ENCODE measurements at regions not wholly inside any gene's neighbourhood (a gene's known extent, or its start where the extent isn't known, plus 50 kb on each side); places are given as distances from the start of the nearest gene placed in this dataset.
A peak's percentile ranks its signal among the peaks of the same experiment; 100 is the strongest.

GRCh38 chr14:42319996-42320395 is 713.3 kb downstream of the LRFN5 start:
- H3K9me3 Mint-ChIP-seq: no peaks in the 10 kb centered on the region
- ChIA-PET CTCF (no interaction called here), POLR2A (no interaction called here)
- no peaks in the 10 kb centered on the region for H3K36me3 Mint-ChIP-seq (ENCODE audit: low read depth)
- H3K27me3 Mint-ChIP-seq: no peaks in the 10 kb centered on the region
- ATAC-seq (ENCODE audit: low read depth) (no peak), DNase-seq (no peak)
- H3K4me1 Mint-ChIP-seq: peaks cover 22% of the 10 kb centered on the region
- H3K4me3 Mint-ChIP-seq: no peak overlapping the region
- no peak overlapping the region for H3K27ac Mint-ChIP-seq
- TF ChIP-seq, protein P1, sequence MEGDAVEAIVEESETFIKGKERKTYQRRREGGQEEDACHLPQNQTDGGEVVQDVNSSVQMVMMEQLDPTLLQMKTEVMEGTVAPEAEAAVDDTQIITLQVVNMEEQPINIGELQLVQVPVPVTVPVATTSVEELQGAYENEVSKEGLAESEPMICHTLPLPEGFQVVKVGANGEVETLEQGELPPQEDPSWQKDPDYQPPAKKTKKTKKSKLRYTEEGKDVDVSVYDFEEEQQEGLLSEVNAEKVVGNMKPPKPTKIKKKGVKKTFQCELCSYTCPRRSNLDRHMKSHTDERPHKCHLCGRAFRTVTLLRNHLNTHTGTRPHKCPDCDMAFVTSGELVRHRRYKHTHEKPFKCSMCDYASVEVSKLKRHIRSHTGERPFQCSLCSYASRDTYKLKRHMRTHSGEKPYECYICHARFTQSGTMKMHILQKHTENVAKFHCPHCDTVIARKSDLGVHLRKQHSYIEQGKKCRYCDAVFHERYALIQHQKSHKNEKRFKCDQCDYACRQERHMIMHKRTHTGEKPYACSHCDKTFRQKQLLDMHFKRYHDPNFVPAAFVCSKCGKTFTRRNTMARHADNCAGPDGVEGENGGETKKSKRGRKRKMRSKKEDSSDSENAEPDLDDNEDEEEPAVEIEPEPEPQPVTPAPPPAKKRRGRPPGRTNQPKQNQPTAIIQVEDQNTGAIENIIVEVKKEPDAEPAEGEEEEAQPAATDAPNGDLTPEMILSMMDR (IDR thresholded peaks at IDR 0.05): no peak
- intact Hi-C loops (cut with micrococcal nuclease): loop anchor here (5.0 kb wide), 1 partner anchor 107 kb away; no protein-coding TSS in a partner anchor

- H3K27ac Mint-ChIP-seq: no peak overlapping the region
- H3K36me3 Mint-ChIP-seq (ENCODE audit: low read depth): no peaks in the 10 kb centered on the region
- intact Hi-C loops (cut with micrococcal nuclease): no loop called here
- CTCF ChIA-PET: no interaction called here
- TF ChIP-seq, protein P1 (IDR thresholded peaks at IDR 0.05): no peak
- H3K27me3 Mint-ChIP-seq: no peaks in the 10 kb centered on the region
- H3K4me1 Mint-ChIP-seq: no peaks in the 10 kb centered on the region
- no peaks in the 10 kb centered on the region for H3K9me3 Mint-ChIP-seq
- DNase-seq (no peak), ATAC-seq (ENCODE audit: low read depth) (no peak)
- POLR2A ChIA-PET: no interaction called here
- no peak overlapping the region for H3K4me3 Mint-ChIP-seq
Measured at GRCh38 chr14:42316693-42317092, 710.0 kb downstream of the LRFN5 start.

DNA sequence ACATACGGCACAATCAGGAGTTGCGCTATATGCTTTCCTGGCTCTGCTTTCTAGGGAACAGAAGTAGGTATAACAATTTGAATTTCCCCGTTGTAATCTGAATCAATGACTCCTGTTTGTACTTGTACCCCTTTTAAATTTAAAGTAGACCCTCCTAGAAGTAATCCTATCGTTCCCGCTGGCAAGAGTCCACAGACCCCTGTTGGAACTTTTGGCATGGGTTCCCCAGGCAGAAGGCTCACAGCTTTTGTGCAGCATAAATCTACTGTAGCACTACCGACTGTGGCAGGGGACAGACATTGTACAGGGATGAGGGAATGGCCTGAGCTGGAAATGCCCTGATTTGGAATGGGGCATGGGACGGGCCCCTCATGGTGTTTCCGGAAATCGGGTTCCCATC is 705.2 kb downstream of the LRFN5 start:
- ChIA-PET CTCF (no interaction called here), POLR2A (no interaction called here)
- Mint-ChIP-seq H3K27ac (no peak overlapping the region), H3K4me1 (no peaks in the 10 kb centered on the region), H3K27me3 (no peaks in the 10 kb centered on the region), H3K4me3 (no peak overlapping the region), H3K36me3 (ENCODE audit: low read depth) (peaks cover under 1% of the 10 kb centered on the region), H3K9me3 (peaks cover 9% of the 10 kb centered on the region)
- intact Hi-C loops (cut with micrococcal nuclease): no loop called here
- DNase-seq: no peak
- TF ChIP-seq, protein P1 (IDR thresholded peaks at IDR 0.05): no peak
- no peak for ATAC-seq (ENCODE audit: low read depth)

- POLR2A ChIA-PET: no interaction called here
- no peak for DNase-seq
- ATAC-seq (ENCODE audit: low read depth): no peak
- no peak overlapping the region for H3K27ac Mint-ChIP-seq
- no peaks in the 10 kb centered on the region for H3K4me1 Mint-ChIP-seq
- intact Hi-C loops (cut with micrococcal nuclease): no loop called here
- no peak overlapping the region for H3K4me3 Mint-ChIP-seq
- CTCF ChIA-PET: no interaction called here
- H3K9me3 Mint-ChIP-seq: peaks cover 15% of the 10 kb centered on the region
- TF ChIP-seq, protein P1 (IDR thresholded peaks at IDR 0.05): no peak
- peaks cover 4% of the 10 kb centered on the region for H3K36me3 Mint-ChIP-seq (ENCODE audit: low read depth)
- H3K27me3 Mint-ChIP-seq: no peaks in the 10 kb centered on the region
Measured at GRCh38 chr14:42307239-42307825, 700.7 kb downstream of the LRFN5 start.

DNA sequence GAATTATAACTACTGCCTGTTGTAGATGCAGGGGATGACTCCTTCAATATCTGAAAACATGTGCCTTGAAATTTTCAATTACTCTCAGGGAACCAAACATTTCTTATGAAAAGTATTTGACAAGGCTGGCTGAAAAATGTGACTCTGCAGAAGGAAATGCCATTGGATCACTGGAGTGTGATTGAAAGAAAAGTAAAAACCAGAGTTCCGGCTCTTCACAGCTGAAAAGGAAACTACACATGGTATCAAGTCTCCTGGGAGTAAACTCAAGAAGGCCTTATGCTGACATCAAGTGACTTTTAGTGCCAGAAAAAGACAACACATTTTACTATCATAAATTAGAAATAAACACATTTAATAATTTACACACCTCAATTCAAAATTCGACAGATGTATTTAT is 693.0 kb downstream of the LRFN5 start:
- Mint-ChIP-seq H3K27ac (no peak overlapping the region), H3K4me1 (peaks cover 14% of the 10 kb centered on the region), H3K4me3 (peak overlapping the region; percentile 39), H3K27me3 (no peaks in the 10 kb centered on the region), H3K36me3 (ENCODE audit: low read depth) (no peaks in the 10 kb centered on the region), H3K9me3 (no peaks in the 10 kb centered on the region)
- POLR2A ChIA-PET: no interaction called here
- DNase-seq (no peak), ATAC-seq (ENCODE audit: low read depth) (peak; percentile 99)
- TF ChIP-seq, protein P1 (IDR thresholded peaks at IDR 0.05): no peak
- CTCF ChIA-PET: no interaction called here
- intact Hi-C loops (cut with micrococcal nuclease): loop anchor here (1.0 to 10.0 kb wide), 5 partner anchors 11 to 265 kb away; no protein-coding TSS in a partner anchor
